ENCODE measurements at regions not wholly inside any gene's neighbourhood (a gene's known extent, or its start where the extent isn't known, plus 50 kb on each side); places are given as distances from the start of the nearest gene placed in this dataset.

DNA sequence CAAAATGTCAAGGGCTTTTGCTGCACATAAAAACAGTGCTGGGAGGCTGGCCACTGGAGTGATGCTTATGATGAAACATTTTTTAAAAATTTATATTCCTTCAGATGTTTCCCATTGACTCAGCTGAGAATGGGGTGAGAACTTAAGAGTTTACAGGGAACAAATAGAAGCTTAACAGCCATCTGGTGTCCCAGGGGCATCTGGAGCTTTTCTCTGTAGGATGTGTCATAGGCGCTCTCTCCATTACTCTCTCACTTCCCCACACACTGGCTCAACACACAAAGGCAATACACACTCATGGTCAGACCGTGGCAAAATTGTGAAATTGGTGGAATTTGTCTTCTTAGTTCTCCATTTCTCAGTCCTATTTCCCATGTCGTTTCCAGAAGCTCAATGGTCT is 783.1 kb upstream of the LRRTM1 start:
- TF ChIP-seq, protein P1, sequence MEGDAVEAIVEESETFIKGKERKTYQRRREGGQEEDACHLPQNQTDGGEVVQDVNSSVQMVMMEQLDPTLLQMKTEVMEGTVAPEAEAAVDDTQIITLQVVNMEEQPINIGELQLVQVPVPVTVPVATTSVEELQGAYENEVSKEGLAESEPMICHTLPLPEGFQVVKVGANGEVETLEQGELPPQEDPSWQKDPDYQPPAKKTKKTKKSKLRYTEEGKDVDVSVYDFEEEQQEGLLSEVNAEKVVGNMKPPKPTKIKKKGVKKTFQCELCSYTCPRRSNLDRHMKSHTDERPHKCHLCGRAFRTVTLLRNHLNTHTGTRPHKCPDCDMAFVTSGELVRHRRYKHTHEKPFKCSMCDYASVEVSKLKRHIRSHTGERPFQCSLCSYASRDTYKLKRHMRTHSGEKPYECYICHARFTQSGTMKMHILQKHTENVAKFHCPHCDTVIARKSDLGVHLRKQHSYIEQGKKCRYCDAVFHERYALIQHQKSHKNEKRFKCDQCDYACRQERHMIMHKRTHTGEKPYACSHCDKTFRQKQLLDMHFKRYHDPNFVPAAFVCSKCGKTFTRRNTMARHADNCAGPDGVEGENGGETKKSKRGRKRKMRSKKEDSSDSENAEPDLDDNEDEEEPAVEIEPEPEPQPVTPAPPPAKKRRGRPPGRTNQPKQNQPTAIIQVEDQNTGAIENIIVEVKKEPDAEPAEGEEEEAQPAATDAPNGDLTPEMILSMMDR (IDR thresholded peaks at IDR 0.05): no peak
- no peak for TF ChIP-seq RFX5 (IDR thresholded peaks at IDR 0.05)
- no peak for TF ChIP-seq POLR2A (IDR thresholded peaks at IDR 0.05; ENCODE audit: low read length)
- TF ChIP-seq SMC3 (IDR thresholded peaks at IDR 0.05): no peak
- no peak for TF ChIP-seq PHF8 (IDR thresholded peaks at IDR 0.05; ENCODE audit: borderline replicate concordance, low read depth)
- no peak for TF ChIP-seq JUN (IDR thresholded peaks at IDR 0.05)
- no peak for TF ChIP-seq BHLHE40 (IDR thresholded peaks at IDR 0.05; ENCODE audit: low read depth, low read length)
- no peak for TF ChIP-seq NFE2L2 (conservative IDR thresholded peaks at IDR 0.05; ENCODE audit: low read length)
- no peak for TF ChIP-seq CEBPB (IDR thresholded peaks at IDR 0.05)
